Testis (tissue), 2 donors: ENCODE measurements at regions not wholly inside any gene's neighbourhood (a gene's known extent, or its start where the extent isn't known, plus 50 kb on each side); places are given as distances from the start of the nearest gene placed in this dataset.

Source experiments
- CTCF ChIP-seq, 3 experiments: fragments of 450-650 bp in 2 of 3; fragments of 200-600 bp in 1 of 3; sonication (generic) in 1 of 3; IDR thresholded peaks; one replicate each; pipeline ENCODE4 v1.5.1; 2016 to 2019; ENCODE audit warnings: antibody characterized with exemption in 3 of 3, mild to moderate bottlenecking in 2 of 3, moderate library complexity in 1 of 3
- POLR2A ChIP-seq: fragments of 450-650 bp; IDR thresholded peaks from one replicate; pipeline ENCODE4 v1.6.1; 2017; ENCODE audit warnings: antibody characterized with exemption, mild to moderate bottlenecking, moderate library complexity

DNA sequence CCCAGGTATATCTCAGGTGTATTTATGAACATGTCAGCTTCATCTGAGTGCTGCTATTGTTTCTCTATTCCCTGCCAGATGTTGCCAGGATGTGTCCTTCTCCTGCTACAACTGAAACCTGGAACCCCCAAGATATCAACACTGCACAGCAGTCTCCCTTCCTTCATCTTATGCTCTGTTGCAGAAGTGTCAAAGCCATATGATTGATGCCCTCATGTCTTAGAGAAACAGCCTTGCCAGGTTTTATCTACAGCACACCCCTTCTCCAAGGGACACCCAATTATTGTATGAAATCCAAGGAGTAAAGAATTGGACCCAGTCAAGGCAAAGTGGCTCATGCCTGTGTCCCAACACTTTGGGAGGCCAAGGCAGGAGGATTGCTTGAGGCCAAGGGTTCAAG is 60.5 kb upstream of the GHITM start:
- TF ChIP-seq CTCF (IDR thresholded peaks at IDR 0.05) (no peak), POLR2A (no peak)
